Erythroblast (primary cell): ENCODE measurements at regions not wholly inside any gene's neighbourhood (a gene's known extent, or its start where the extent isn't known, plus 50 kb on each side); places are given as distances from the start of the nearest gene placed in this dataset.

Experiments
- GATA1 ChIP-seq: IDR thresholded peaks from 2 replicates; pipeline ENCODE4 v1.6.1; 2011; ENCODE audit warnings: low read depth, mild to moderate bottlenecking, control low read depth, low read length, moderate library complexity
- POLR2A ChIP-seq: IDR thresholded peaks from 2 replicates; pipeline ENCODE4 v1.6.1; 2011; ENCODE audit warnings: mild to moderate bottlenecking, low read length

GRCh38 chr12:72168851-72169250 is 103.3 kb upstream of the TRHDE start:
- TF ChIP-seq POLR2A (no peak), GATA1 (no peak)
